IPS-11a (cell line): ENCODE measurements at regions not wholly inside any gene's neighbourhood (a gene's known extent, or its start where the extent isn't known, plus 50 kb on each side); places are given as distances from the start of the nearest gene placed in this dataset.

Source experiments
- H3K4me3 ChIP-seq: one replicate; pipeline ENCODE4 v1.5.1; 2013; ENCODE audit warnings: low read depth, low read length, control low read depth

- H3K4me3 ChIP-seq = no peak overlapping the region
These were observed 75.9 kb upstream of the DOCK9 start for GRCh38 chr13:99053636-99054233.

- no peak overlapping the region for H3K4me3 ChIP-seq
These were observed 77.4 kb upstream of the DOCK9 start for GRCh38 chr13:99055281-99055680.

- no peak overlapping the region for H3K4me3 ChIP-seq
These were observed 77.9 kb upstream of the DOCK9 start for GRCh38 chr13:99055735-99056134.

GRCh38 chr13:99056381-99057014, 78.6 kb upstream of the DOCK9 start:
- H3K4me3 ChIP-seq = no peak overlapping the region

GRCh38 chr13:99057310-99057975, 79.6 kb upstream of the DOCK9 start:
- H3K4me3 ChIP-seq = no peak overlapping the region

- no peak overlapping the region for H3K4me3 ChIP-seq
These were observed 80.9 kb upstream of the DOCK9 start for GRCh38 chr13:99058527-99059495.

- H3K4me3 ChIP-seq = no peak overlapping the region
These were observed 81.7 kb upstream of the DOCK9 start for GRCh38 chr13:99059498-99060075.

- no peak overlapping the region for H3K4me3 ChIP-seq
These were observed 83.5 kb upstream of the DOCK9 start for GRCh38 chr13:99061411-99061810.

GRCh38 chr13:99062593-99062992, 84.7 kb upstream of the DOCK9 start:
- H3K4me3 ChIP-seq = no peak overlapping the region

- H3K4me3 ChIP-seq = no peak overlapping the region
These were observed 85.3 kb upstream of the DOCK9 start for GRCh38 chr13:99063178-99063577.

GRCh38 chr13:99063952-99064351, 86.1 kb upstream of the DOCK9 start:
- H3K4me3 ChIP-seq = no peak overlapping the region

GRCh38 chr13:99064624-99065234, 86.9 kb upstream of the DOCK9 start:
- H3K4me3 ChIP-seq = no peak overlapping the region

- H3K4me3 ChIP-seq = no peak overlapping the region
These were observed 87.6 kb upstream of the DOCK9 start for GRCh38 chr13:99065235-99066015.

GRCh38 chr13:99066219-99066618, 88.4 kb upstream of the DOCK9 start:
- no peak overlapping the region for H3K4me3 ChIP-seq

- H3K4me3 ChIP-seq = no peak overlapping the region
These were observed 89.5 kb upstream of the DOCK9 start for GRCh38 chr13:99067159-99067985.

GRCh38 chr13:99071211-99071610, 93.3 kb upstream of the DOCK9 start:
- no peak overlapping the region for H3K4me3 ChIP-seq

GRCh38 chr13:99071666-99072065, 93.8 kb upstream of the DOCK9 start:
- H3K4me3 ChIP-seq = no peak overlapping the region

- H3K4me3 ChIP-seq = no peak overlapping the region
These were observed 94.5 kb upstream of the DOCK9 start for GRCh38 chr13:99072356-99072755.

GRCh38 chr13:99072941-99073340, 95.1 kb upstream of the DOCK9 start:
- H3K4me3 ChIP-seq = no peak overlapping the region
